SK-N-SH treated with all-trans-retinoic acid at 6 μM for 48 hours (cell line): ENCODE measurements at regions not wholly inside any gene's neighbourhood (a gene's known extent, or its start where the extent isn't known, plus 50 kb on each side); places are given as distances from the start of the nearest gene placed in this dataset.

Source experiments
- ATAC-seq: fragments of 200-7000 bp; cut with Tn5 transposase; 3 replicates; pipeline ENCODE4 v1.9.1; 2020; ENCODE audit warnings: mild to moderate bottlenecking, moderate library complexity
- ARNTL ChIP-seq: fragments of 450-650 bp; formaldehyde crosslinking; IDR thresholded peaks from 2 replicates; pipeline ENCODE4 v1.5.0; 2020; ENCODE audit warnings: low read depth, mild to moderate bottlenecking, moderate library complexity, borderline replicate concordance
- BACH2 ChIP-seq: fragments of 250-450 bp; sonication (Bioruptor Pico); IDR thresholded peaks from 2 replicates; pipeline ENCODE4 v1.9.0; 2021; ENCODE audit warnings: mild to moderate bottlenecking, borderline replicate concordance
- CREB5 ChIP-seq: fragments of 250-450 bp; sonication (Bioruptor Pico); IDR thresholded peaks from 2 replicates; pipeline ENCODE4 v1.5.1; 2020; ENCODE audit warnings: low read depth, mild to moderate bottlenecking, moderate library complexity
- ESRRG ChIP-seq: fragments of 250-450 bp; sonication (Bioruptor Pico); IDR thresholded peaks from 2 replicates; pipeline ENCODE4 v1.6.1; 2021; ENCODE audit warnings: mild to moderate bottlenecking
- GLIS3 ChIP-seq: fragments of 250-450 bp; sonication (Bioruptor Pico); IDR thresholded peaks from 2 replicates; pipeline ENCODE4 v1.5.0; 2020; ENCODE audit warnings: mild to moderate bottlenecking, moderate library complexity
- ISL1 ChIP-seq: fragments of 250-450 bp; sonication (Bioruptor Pico); IDR thresholded peaks from 2 replicates; pipeline ENCODE4 v2.1.2; 2022; ENCODE audit warnings: mild to moderate bottlenecking, moderate library complexity
- OSR1 ChIP-seq: fragments of 250-450 bp; sonication (Bioruptor Pico); IDR thresholded peaks from 2 replicates; pipeline ENCODE4 v1.8.0; 2022; ENCODE audit warnings: moderate library complexity, mild to moderate bottlenecking, inconsistent platforms
- PATZ1 ChIP-seq: fragments of 250-450 bp; sonication (Bioruptor Pico); IDR thresholded peaks from 2 replicates; pipeline ENCODE4 v1.8.0; 2020; ENCODE audit warnings: mild to moderate bottlenecking, moderate library complexity, borderline replicate concordance
- PPARA ChIP-seq: fragments of 250-450 bp; sonication (Bioruptor Pico); IDR thresholded peaks from 2 replicates; pipeline ENCODE4 v1.5.0; 2020; ENCODE audit warnings: mild to moderate bottlenecking, borderline replicate concordance
- RARB ChIP-seq: fragments of 250-450 bp; sonication (Bioruptor Pico); IDR thresholded peaks from 2 replicates; pipeline ENCODE4 v1.8.0; 2021; ENCODE audit warnings: mild to moderate bottlenecking, moderate library complexity
- SNAI2 ChIP-seq: fragments of 250-450 bp; sonication (Bioruptor Pico); IDR thresholded peaks from 2 replicates; pipeline ENCODE4 v1.5.0; 2020; ENCODE audit warnings: mild to moderate bottlenecking, moderate library complexity
- TCF4 ChIP-seq: fragments of 250-450 bp; sonication (Bioruptor Pico); IDR thresholded peaks from 2 replicates; pipeline ENCODE4 v1.8.0; 2021; ENCODE audit warnings: mild to moderate bottlenecking, moderate library complexity, borderline replicate concordance
- TOX ChIP-seq: fragments of 250-450 bp; sonication (Bioruptor Pico); IDR thresholded peaks from 2 replicates; pipeline ENCODE4 v1.8.0; 2021; ENCODE audit warnings: mild to moderate bottlenecking, moderate library complexity, borderline replicate concordance
- TSHZ2 ChIP-seq: fragments of 250-450 bp; sonication (Bioruptor Pico); IDR thresholded peaks from 2 replicates; pipeline ENCODE4 v1.5.0; 2020; ENCODE audit warnings: mild to moderate bottlenecking, moderate library complexity
- ZC3H10 ChIP-seq: fragments of 250-450 bp; sonication (Bioruptor Pico); IDR thresholded peaks from 2 replicates; pipeline ENCODE4 v1.5.1; 2021; ENCODE audit warnings: mild to moderate bottlenecking, moderate library complexity
- ZFP3 ChIP-seq: fragments of 250-450 bp; sonication (Bioruptor Pico); IDR thresholded peaks from 2 replicates; pipeline ENCODE4 v1.5.0; 2020; ENCODE audit warnings: mild to moderate bottlenecking, moderate library complexity
- ZFP30 ChIP-seq: fragments of 450-650 bp; formaldehyde crosslinking; IDR thresholded peaks from 2 replicates; pipeline ENCODE4 v1.5.0; 2022; ENCODE audit warnings: mild to moderate bottlenecking, moderate library complexity
- ZNF565 ChIP-seq: fragments of 450-650 bp; formaldehyde crosslinking; conservative IDR thresholded peaks from 2 replicates; pipeline ENCODE4 v1.5.0; 2020; ENCODE audit warnings: low read depth, mild to moderate bottlenecking, moderate library complexity
- ZNF70 ChIP-seq: fragments of 450-650 bp; formaldehyde crosslinking; IDR thresholded peaks from 2 replicates; pipeline ENCODE4 v1.5.0; 2020; ENCODE audit warnings: mild to moderate bottlenecking, moderate library complexity
- ZNF8 ChIP-seq: fragments of 450-650 bp; formaldehyde crosslinking; IDR thresholded peaks from 2 replicates; pipeline ENCODE4 v1.5.0; 2020; ENCODE audit warnings: mild to moderate bottlenecking, moderate library complexity

DNA sequence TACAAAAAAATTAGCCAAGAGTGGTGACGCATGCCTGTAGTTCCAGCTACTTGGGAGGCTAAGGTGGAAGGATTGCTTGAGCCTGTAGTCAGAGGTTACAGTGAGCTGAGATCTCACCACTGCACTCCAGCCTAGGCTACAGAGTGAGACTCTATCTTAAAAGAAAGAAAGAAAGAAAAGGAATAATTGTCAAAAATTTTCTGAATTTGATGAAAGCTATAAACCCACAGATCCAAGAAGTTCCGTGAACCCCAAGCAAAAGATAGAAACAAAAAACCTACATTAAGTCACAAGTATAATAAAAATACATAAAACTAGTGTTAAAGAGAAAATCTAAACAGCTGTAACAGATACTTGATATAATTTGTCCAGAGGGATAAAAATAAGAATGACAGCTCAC, 60.1 kb upstream of the KMT2C start:
- TF ChIP-seq TOX (CRISPR knock-in tag) (no peak), ZFP30 (no peak)
- no peak for ATAC-seq

- no peak for TF ChIP-seq CREB5 (CRISPR knock-in tag)
- no peak for TF ChIP-seq GLIS3 (CRISPR knock-in tag)
- TF ChIP-seq ISL1 (CRISPR knock-in tag) = no peak
- TF ChIP-seq TSHZ2 = no peak
- TF ChIP-seq TOX (CRISPR knock-in tag) = no peak
- TF ChIP-seq ZC3H10 (CRISPR knock-in tag) = no peak
- TF ChIP-seq TCF4 (CRISPR knock-in tag) = no peak
- no peak for TF ChIP-seq PPARA (CRISPR knock-in tag)
- no peak for TF ChIP-seq ESRRG (CRISPR knock-in tag)
- TF ChIP-seq SNAI2 (CRISPR knock-in tag) = no peak
- no peak for TF ChIP-seq ZNF565 (CRISPR knock-in tag)
- TF ChIP-seq BACH2 (CRISPR knock-in tag) = no peak
- no peak for TF ChIP-seq RARB (CRISPR knock-in tag)
- no peak for TF ChIP-seq ZNF70 (CRISPR knock-in tag)
- no peak for TF ChIP-seq ZFP30
- no peak for TF ChIP-seq OSR1 (CRISPR knock-in tag)
Measured at GRCh38 chr7:152492952-152493351, 57.1 kb upstream of the KMT2C start.

GRCh38 chr7:152489044-152489443, 53.2 kb upstream of the KMT2C start:
- TF ChIP-seq BACH2 (CRISPR knock-in tag) (no peak), ZNF8 (CRISPR knock-in tag) (no peak; the same call in 1 of the 2 replicates), TCF4 (CRISPR knock-in tag) (peak; percentile 88), PATZ1 (CRISPR knock-in tag) (no peak), TSHZ2 (no peak), ZFP3 (CRISPR knock-in tag) (no peak), RARB (CRISPR knock-in tag) (no peak), ARNTL (CRISPR knock-in tag) (no peak), PPARA (CRISPR knock-in tag) (no peak), ZNF70 (CRISPR knock-in tag) (peak; percentile 85), SNAI2 (CRISPR knock-in tag) (no peak), ESRRG (CRISPR knock-in tag) (no peak), TOX (CRISPR knock-in tag) (no peak), ZC3H10 (CRISPR knock-in tag) (no peak), CREB5 (CRISPR knock-in tag) (no peak), ZNF565 (CRISPR knock-in tag) (no peak), ISL1 (CRISPR knock-in tag) (no peak)
- no peak for ATAC-seq

More at GRCh38 chr7:152492952-152493351, 57.1 kb upstream of the KMT2C start:
- no peak for ATAC-seq
